DMS53 treated with DMSO at 0.1 percent for 48 hours (cell line): ENCODE measurements at regions not wholly inside any gene's neighbourhood (a gene's known extent, or its start where the extent isn't known, plus 50 kb on each side); places are given as distances from the start of the nearest gene placed in this dataset.

Experiments used
- DNase-seq: peaks from one replicate; lab custom pipeline; 2025; ENCODE audit not compliant: unreplicated experiment; lab: John Stamatoyannopoulos, UW

GRCh38 chr11:18878211-18878610, 61.0 kb downstream of the MRGPRX1 start:
- DNase-seq: no peak

- no peak for DNase-seq
Observed at GRCh38 chr11:18865951-18866350, 73.3 kb downstream of the MRGPRX1 start.

- no peak for DNase-seq
Observed at GRCh38 chr11:18865261-18865660, 73.7 kb upstream of the PTPN5 start.

- peak; percentile 78 for DNase-seq
Observed at GRCh38 chr11:18853086-18853720, 61.6 kb upstream of the PTPN5 start.

GRCh38 chr11:18849406-18849805, 57.8 kb upstream of the PTPN5 start:
- DNase-seq: no peak

GRCh38 chr11:18844753-18845367, 53.3 kb upstream of the PTPN5 start:
- DNase-seq: peak; percentile 77
